GM12801 (cell line): ENCODE measurements at regions not wholly inside any gene's neighbourhood (a gene's known extent, or its start where the extent isn't known, plus 50 kb on each side); places are given as distances from the start of the nearest gene placed in this dataset.

Experiments used
- CTCF ChIP-seq: IDR thresholded peaks from one replicate; pipeline ENCODE4 v1.5.1; 2011; ENCODE audit warnings: control low read depth; ENCODE audit not compliant: insufficient read length; ENCODE audit errors: extremely low read depth

DNA sequence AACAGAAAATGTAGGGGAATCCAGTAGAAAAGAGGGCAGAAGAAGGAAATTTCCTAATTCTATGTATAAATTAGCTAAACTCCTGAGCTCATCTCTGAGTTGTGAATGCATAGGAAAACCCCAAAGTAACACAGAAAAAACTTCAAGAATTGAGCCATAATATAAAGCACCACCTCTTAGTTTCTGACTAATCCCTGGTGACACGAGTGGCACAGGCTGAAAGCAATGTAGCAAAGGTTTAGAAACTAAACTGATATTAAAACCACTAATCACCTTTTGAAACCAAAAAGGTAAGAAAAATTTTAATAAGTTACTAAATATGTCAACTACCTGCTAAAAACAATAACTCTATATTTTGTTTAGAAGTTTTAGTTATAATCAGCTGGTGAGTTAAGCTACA lies 255.6 kb upstream of the NECTIN3 start:
- TF ChIP-seq CTCF = no peak

- no peak for TF ChIP-seq CTCF
These were observed 250.0 kb upstream of the NECTIN3 start for GRCh38 chr3:110821586-110821985.

GRCh38 chr3:110822971-110823370 lies 248.6 kb upstream of the NECTIN3 start:
- TF ChIP-seq CTCF = no peak

DNA sequence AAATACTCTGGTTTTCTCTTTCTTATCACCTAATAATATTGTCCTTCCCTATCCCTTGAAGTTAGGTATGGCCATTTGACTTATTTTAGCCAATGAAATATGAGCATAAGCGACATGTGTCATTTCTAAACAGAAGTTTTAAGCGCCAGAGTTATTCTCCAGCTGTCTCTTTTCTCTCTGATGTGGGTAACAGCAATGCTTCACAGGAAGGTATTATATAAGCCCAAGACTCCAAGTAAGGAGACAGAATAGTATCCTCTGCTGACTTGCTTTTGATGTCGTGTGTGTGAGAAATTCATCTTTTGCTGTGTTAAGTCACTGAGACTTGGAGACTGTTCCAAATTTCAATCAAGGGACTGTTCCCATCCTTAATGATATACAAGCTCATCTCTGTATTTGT lies 224.6 kb upstream of the NECTIN3 start:
- no peak for TF ChIP-seq CTCF

- no peak for TF ChIP-seq CTCF
These were observed 222.6 kb upstream of the NECTIN3 start for GRCh38 chr3:110849064-110849463.

- no peak for TF ChIP-seq CTCF
These were observed 219.9 kb upstream of the NECTIN3 start for GRCh38 chr3:110851736-110852135.

DNA sequence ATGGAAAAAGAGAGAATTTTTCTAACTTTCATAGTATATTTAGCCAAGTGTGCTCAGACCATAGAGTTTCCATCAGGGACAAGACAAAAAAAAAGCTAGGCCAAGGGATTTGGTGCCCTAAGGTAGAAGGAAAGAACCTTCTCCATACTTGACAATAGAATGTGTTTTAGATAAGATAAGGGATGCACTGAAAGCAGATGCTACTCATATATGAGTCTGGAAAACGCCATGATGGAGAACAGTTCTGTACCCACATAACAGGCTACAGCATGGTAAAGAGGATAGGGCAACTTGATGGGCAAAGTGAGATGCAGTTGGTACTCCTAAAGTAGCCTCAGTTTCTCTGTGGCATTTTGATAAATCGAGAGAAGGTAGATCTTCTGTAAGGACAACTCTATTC lies 216.4 kb upstream of the NECTIN3 start:
- no peak for TF ChIP-seq CTCF

- no peak for TF ChIP-seq CTCF
These were observed 214.7 kb upstream of the NECTIN3 start for GRCh38 chr3:110856916-110857315.
